GM12878 (cell line): ENCODE measurements at regions not wholly inside any gene's neighbourhood (a gene's known extent, or its start where the extent isn't known, plus 50 kb on each side); places are given as distances from the start of the nearest gene placed in this dataset.

ENCODE experiments used
- ATAC-seq: fragments of 200-7000 bp; cut with Tn5 transposase; 3 replicates; pipeline ENCODE4 v1.9.1; 2020; ENCODE audit warnings: mild to moderate bottlenecking, moderate library complexity
- BruUV-seq: library from RNA; stranded (reverse); fragments of 400-500 nt; replicated peaks from 2 replicates; lab custom pipeline; 2021; lab: Mats Ljungman, UMichigan
- CTCF ChIA-PET: fragments of 300-600 bp; sonication (Branson Sonifier 250); formaldehyde crosslinking; extraction: SDS; loops from one replicate; lab custom pipeline; 2021; ENCODE audit warnings: inconsistent platforms; lab: Yijun Ruan, JAX
- POLR2A ChIA-PET: fragments of 350-600 bp; formaldehyde crosslinking; extraction: SDS; loops from one replicate; lab custom pipeline; 2021; ENCODE audit warnings: inconsistent platforms; lab: Charles Lee
- RAD21 ChIA-PET: fragments of 300-600 bp; sonication (Branson Sonifier 250); formaldehyde crosslinking; loops from one replicate; lab custom pipeline; 2023; ENCODE audit warnings: antibody characterized with exemption; ENCODE audit not compliant: unreplicated experiment; lab: Charles Lee
- SMC1A ChIA-PET: fragments of 300-600 bp; sonication (Branson Sonifier 250); formaldehyde crosslinking; loops from one replicate; lab custom pipeline; 2023; ENCODE audit not compliant: unreplicated experiment, uncharacterized antibody; lab: Charles Lee
- DNase-seq: peaks from one replicate; pipeline ENCODE4 v3.0.0-alpha.2; 2011; ENCODE audit warnings: low read depth, low spot score
- FAIRE-seq: peaks from 3 replicates; lab custom pipeline; 2011; peaks lifted over from hg19 to GRCh38; lab: Jason Lieb, UNC
- H2AFZ ChIP-seq: 2 replicates; pipeline ENCODE4 v1.6.0; 2011; ENCODE audit warnings: low read depth, low read length, control low read depth; ENCODE audit not compliant: control insufficient read depth
- H3K27ac ChIP-seq: 2 replicates; pipeline ENCODE4 v1.5.1; 2011; ENCODE audit warnings: control low read depth; ENCODE audit not compliant: control insufficient read depth, insufficient read depth
- H3K27me3 ChIP-seq, 2 experiments: replicated peaks in 1 of 2; 2 replicates each; pipeline versions ENCODE4 v1.6.0 to v1.6.1; 2011; ENCODE audit warnings: low read length in 1 of 2; ENCODE audit not compliant: control insufficient read depth in 2 of 2, insufficient read depth in 2 of 2
- H3K36me3 ChIP-seq, 2 experiments: 2 replicates each; pipeline ENCODE4 v1.5.1; 2011; ENCODE audit warnings: low read length in 1 of 2; ENCODE audit not compliant: control insufficient read depth in 2 of 2, insufficient read depth in 2 of 2
- H3K4me1 ChIP-seq: 2 replicates; pipeline ENCODE4 v1.6.1; 2011; ENCODE audit warnings: mild to moderate bottlenecking, low read length, moderate library complexity, mixed read lengths; ENCODE audit not compliant: control insufficient read depth, insufficient read depth
- H3K4me2 ChIP-seq: 2 replicates; pipeline ENCODE4 v1.6.0; 2011; ENCODE audit warnings: control low read depth; ENCODE audit not compliant: control insufficient read depth, insufficient read depth
- H3K4me3 ChIP-seq: fragments of 200-600 bp; sonication (generic); 2 replicates; pipeline ENCODE4 v1.5.1; 2016
- H3K79me2 ChIP-seq: 2 replicates; pipeline ENCODE4 v1.6.0; 2011; ENCODE audit warnings: low read length; ENCODE audit not compliant: control insufficient read depth, insufficient read depth
- H3K9ac ChIP-seq: 2 replicates; pipeline ENCODE4 v1.8.0; 2011; ENCODE audit warnings: low read length, control low read depth, mixed read lengths; ENCODE audit not compliant: control insufficient read depth, insufficient read depth
- H3K9me3 ChIP-seq: replicated peaks from 3 replicates; pipeline ENCODE4 v1.5.1; 2011; ENCODE audit warnings: mild to moderate bottlenecking, low read length; ENCODE audit not compliant: control insufficient read depth, insufficient read depth
- H4K20me1 ChIP-seq: 2 replicates; pipeline ENCODE4 v1.6.0; 2011; ENCODE audit not compliant: control insufficient read depth, insufficient read depth
- ASH2L ChIP-seq: fragments of 300-600, 200-600 bp; sonication (generic); IDR thresholded peaks from 2 replicates; pipeline ENCODE4 v1.6.1; 2017; ENCODE audit warnings: low read depth, mild to moderate bottlenecking, borderline replicate concordance
- ESRRA ChIP-seq: IDR thresholded peaks from 2 replicates; pipeline ENCODE4 v1.6.1; 2012; ENCODE audit warnings: mild to moderate bottlenecking, low read length, improper control_type of control experiment
- EZH2 ChIP-seq: IDR thresholded peaks from 2 replicates; pipeline ENCODE4 v1.6.1; 2012; ENCODE audit warnings: low read depth, mild to moderate bottlenecking, control low read depth, inconsistent platforms, low read length, borderline replicate concordance; ENCODE audit not compliant: control insufficient read depth
- KLF5 ChIP-seq: fragments of 450-650 bp; IDR thresholded peaks from 2 replicates; pipeline ENCODE4 v1.6.1; 2014; ENCODE audit warnings: mild to moderate bottlenecking; ENCODE audit not compliant: partially characterized antibody
- PKNOX1 ChIP-seq: fragments of 450-650 bp; IDR thresholded peaks from 2 replicates; pipeline ENCODE4 v1.6.1; 2016; ENCODE audit warnings: mild to moderate bottlenecking
- POU2F2 ChIP-seq: IDR thresholded peaks from 3 replicates; pipeline ENCODE4 v1.6.1; 2011; ENCODE audit warnings: low read depth, mild to moderate bottlenecking, low read length, borderline replicate concordance
- RELB ChIP-seq: fragments of 450-650 bp; IDR thresholded peaks from 2 replicates; pipeline ENCODE4 v1.6.1; 2017; ENCODE audit warnings: low read depth, mild to moderate bottlenecking, moderate library complexity
- SIN3A ChIP-seq: IDR thresholded peaks from 2 replicates; pipeline ENCODE4 v1.6.1; 2012; ENCODE audit warnings: low read depth, low read length, improper control_type of control experiment
- TCF3 ChIP-seq: IDR thresholded peaks from 2 replicates; pipeline ENCODE4 v1.6.1; 2012; ENCODE audit warnings: low read depth, mild to moderate bottlenecking, low read length, borderline replicate concordance; ENCODE audit not compliant: insufficient read depth
- ZBTB4 ChIP-seq: fragments of 450-650 bp; formaldehyde crosslinking; IDR thresholded peaks from 2 replicates; pipeline ENCODE4 v1.4.0; 2022; ENCODE audit warnings: mild to moderate bottlenecking, moderate library complexity
- ZBTB40 ChIP-seq: fragments of 450-650 bp; IDR thresholded peaks from 2 replicates; pipeline ENCODE4 v1.6.1; 2016; ENCODE audit warnings: mild to moderate bottlenecking, moderate library complexity, borderline replicate concordance
- ZNF622 ChIP-seq: fragments of 450-650 bp; IDR thresholded peaks from 2 replicates; pipeline ENCODE4 v1.6.1; 2017; ENCODE audit warnings: mild to moderate bottlenecking, inconsistent platforms
- WGBS: methylation state at CpG from one replicate; pipeline ENCODE4 v1.1.6; 2016; ENCODE audit warnings: low lambda C conversion rate; ENCODE audit not compliant: insufficient replicate concordance, insufficient coverage; ENCODE audit errors: missing lambda C conversion rate; 5-methylcytosine and 5-hydroxymethylcytosine counted together
- in situ Hi-C: fragments of 300-500 bp; cut with MboI; formaldehyde crosslinking; loops from 9 replicates; pipeline ENCODE4 v1.14.3; 2018; ENCODE audit warnings: mixed read lengths
- intact Hi-C: fragments of 100-400 bp; cut with micrococcal nuclease; formaldehyde crosslinking; loops from one replicate; pipeline ENCODE4 v1.14.2; 2022; ENCODE audit not compliant: unreplicated experiment

GRCh38 chr13:79044415-79044814, 361.6 kb downstream of the RBM26 start (continued):
- TF ChIP-seq ZBTB40 (no peak), KLF5 (no peak), EZH2 (no peak), SIN3A (no peak), ZBTB4 (CRISPR knock-in tag) (no peak)

GRCh38 chr13:79043208-79043607, 362.8 kb downstream of the RBM26 start:
- no peaks in the 10 kb centered on the region for H3K9me3 ChIP-seq
- CTCF ChIA-PET, result no interaction called here
- no peak overlapping the region for H3K27ac ChIP-seq
- no peaks in the 10 kb centered on the region for H4K20me1 ChIP-seq
- in situ Hi-C loops, result no loop called here
- H3K4me3 ChIP-seq, result no peak overlapping the region
- H3K36me3 ChIP-seq, result no peaks in the 10 kb centered on the region
- no peak for DNase-seq
- H3K9ac ChIP-seq, result no peak overlapping the region
- TF ChIP-seq ASH2L, result no peak
- no peak for TF ChIP-seq PKNOX1
- TF ChIP-seq POU2F2, result no peak
- no peak for TF ChIP-seq EZH2
- TF ChIP-seq ESRRA, result no peak
- TF ChIP-seq ZNF622, result no peak
- TF ChIP-seq RELB, result no peak
- no peak for TF ChIP-seq TCF3
- RAD21 ChIA-PET, result no interaction called here
- no peak for FAIRE-seq
- no peak overlapping the region for H3K4me2 ChIP-seq
- POLR2A ChIA-PET, result no interaction called here
- BruUV-seq, result no TSS peak
- H2AFZ ChIP-seq, result no peak overlapping the region
- no peak for ATAC-seq
- no peaks in the 10 kb centered on the region for H3K79me2 ChIP-seq
- no peaks in the 10 kb centered on the region for H3K27me3 ChIP-seq
- intact Hi-C loops, result no loop called here
- H3K4me1 ChIP-seq, result no peaks in the 10 kb centered on the region
- SMC1A ChIA-PET, result interaction anchor here (0.7 to 3.2 kb wide), 5 partner anchors 11 to 38 kb away, joined by 3 to 11 read pairs (median 4); no protein-coding TSS in a partner anchor
- WGBS, result 36% methylated on average over 4 of the region's 4 CpGs
